Stimulated activated CD8-positive, alpha-beta memory T cell treated with anti-CD3 and anti-CD28 coated beads, Interleukin-7, amount 100 ng/mL, for 24 hours (primary cell): ENCODE measurements at regions not wholly inside any gene's neighbourhood (a gene's known extent, or its start where the extent isn't known, plus 50 kb on each side); places are given as distances from the start of the nearest gene placed in this dataset.
"Not testable (repeated sequence)": the region's sequence is repeated elsewhere in the genome, so short reads cannot be mapped to it uniquely, and the experiment has no call there.

Experiments used
- DNase-seq: peaks from one replicate; pipeline ENCODE4 v3.0.0-alpha.2; 2020; ENCODE audit warnings: low read depth

GRCh38 chr1:101550581-101550980 lies 313.8 kb downstream of the S1PR1 start:
- no peak for DNase-seq

DNA sequence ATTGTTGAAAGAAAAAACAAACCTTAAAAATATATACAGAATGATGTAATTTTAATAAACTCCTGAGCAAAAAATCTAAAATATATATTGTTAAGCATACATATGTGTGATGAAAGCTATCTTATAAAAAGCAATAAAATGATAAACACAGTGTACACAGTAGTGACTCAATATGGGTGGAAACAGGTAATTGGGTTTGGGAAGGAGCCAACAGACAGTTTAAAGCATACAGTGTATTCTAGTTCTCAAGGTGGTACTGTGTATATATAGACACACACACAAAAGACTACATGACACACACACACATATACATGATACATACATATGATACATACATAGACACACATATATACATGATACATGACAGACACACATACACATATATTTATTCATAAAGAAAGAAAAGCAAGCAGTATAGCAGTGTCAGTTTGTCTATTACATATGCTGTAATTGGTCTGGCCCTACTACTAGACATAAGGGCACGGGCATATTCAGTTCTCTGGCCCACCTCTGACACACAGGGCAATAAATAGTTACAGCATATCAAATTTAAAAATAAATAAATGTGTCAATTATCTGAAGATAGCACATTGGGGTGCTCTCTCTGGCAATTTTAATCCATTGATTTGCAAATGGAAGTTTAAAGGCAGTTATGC lies 330.2 kb downstream of the S1PR1 start:
- no peak for DNase-seq

GRCh38 chr1:101567582-101568189 lies 330.9 kb downstream of the S1PR1 start:
- peak; percentile 7 for DNase-seq

DNA sequence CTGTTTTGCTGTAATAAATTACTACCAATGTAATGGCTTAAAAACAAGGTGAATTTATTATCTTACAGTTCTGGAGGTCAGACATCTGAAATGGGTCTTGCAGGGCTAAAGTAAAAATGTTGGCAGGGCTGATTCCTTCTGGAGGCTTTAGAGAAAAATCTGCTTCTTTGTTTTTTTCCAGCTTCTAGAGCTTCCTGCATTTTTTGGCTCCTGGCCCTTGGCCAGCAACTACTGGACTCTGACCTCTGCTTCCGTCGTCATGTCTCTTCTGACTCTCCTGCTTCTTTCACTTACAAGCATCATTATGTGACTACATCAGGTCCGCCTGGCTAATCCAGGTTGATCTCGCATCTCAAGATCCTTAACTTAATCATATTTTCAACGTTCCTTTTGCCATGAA lies 350.9 kb downstream of the S1PR1 start:
- no peak for DNase-seq

DNA sequence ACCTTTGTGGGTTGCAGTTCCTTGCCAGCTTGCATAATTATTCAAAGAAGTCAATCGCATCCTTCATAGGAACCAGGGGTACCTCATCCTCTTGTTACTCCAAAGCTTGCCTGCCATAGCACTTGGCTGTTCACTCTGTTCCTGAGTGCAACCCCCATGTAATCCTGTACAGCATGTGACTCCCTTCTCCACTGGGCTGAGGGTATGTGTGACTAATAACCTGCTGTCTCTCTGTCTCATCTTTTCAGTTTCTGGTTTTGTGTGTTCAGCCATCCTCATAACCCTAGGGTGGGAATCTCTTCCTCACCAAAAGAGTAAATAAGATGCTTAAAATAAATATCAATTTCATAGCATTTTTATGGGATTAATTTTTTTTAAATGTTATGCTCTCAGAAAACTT lies 351.9 kb downstream of the S1PR1 start:
- no peak for DNase-seq

DNA sequence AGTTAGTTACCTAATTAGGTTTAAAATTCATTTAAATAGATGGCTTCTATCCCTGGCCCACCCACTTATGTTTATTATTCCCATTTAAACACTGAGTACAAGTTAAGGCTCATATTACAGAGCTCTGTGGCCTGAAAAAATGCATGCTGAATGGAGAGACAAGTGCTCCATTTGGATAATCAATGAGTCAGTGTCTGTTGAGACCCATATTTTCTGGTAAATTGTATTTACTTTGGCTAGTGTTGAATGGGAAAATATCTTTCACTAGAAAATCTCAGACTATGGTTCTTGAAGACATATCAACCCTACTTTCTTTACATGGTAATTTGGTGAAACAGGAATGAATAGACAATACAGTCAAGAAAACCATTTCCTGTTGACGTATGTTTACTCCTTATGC lies 356.0 kb downstream of the S1PR1 start:
- DNase-seq = no peak

- DNase-seq = no peak
These were observed 359.1 kb downstream of the S1PR1 start for GRCh38 chr1:101595881-101596374.

DNA sequence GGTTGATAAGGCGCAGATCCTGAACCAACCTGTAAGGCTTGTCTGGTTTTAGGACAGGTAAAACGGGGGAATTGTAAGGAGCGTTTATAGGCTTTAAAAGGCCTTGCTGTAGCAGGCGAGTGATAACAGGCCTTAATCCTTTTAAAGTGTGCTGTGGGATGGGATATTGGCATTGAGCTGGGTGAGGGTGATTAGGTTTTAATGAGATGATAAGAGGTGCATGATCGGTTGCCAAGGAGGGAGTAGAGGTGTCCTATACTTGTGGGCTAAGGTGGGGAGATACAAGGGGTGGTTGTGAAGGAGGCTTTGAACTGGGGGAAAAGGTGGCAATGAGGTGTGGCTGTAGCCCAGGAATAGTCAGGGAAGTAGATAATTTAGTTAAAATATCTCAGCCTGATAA lies 363.8 kb downstream of the S1PR1 start:
- DNase-seq = not testable (repeated sequence)

- no peak for DNase-seq
These were observed 366.9 kb downstream of the S1PR1 start for GRCh38 chr1:101603726-101604125.

DNA sequence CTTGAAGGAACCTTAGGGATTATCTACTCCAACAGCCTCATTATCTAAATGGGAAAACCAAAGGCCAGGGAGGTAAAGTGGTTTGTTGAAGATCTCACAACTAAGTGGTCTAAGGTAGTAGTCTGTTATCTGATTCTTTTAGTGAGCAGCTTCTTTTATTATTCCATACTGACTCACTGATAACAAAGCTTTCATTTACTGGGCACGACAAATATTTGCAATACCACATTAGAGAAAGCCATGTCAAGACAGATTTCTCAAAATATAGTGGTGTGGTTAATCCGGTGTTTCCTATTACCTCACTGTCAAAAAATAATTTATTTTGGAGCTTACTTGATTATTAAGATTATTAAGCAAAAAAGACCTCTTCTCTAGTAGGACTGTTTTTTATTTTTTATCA lies 369.1 kb downstream of the S1PR1 start:
- no peak for DNase-seq

- no peak for DNase-seq
These were observed 376.7 kb downstream of the S1PR1 start for GRCh38 chr1:101613546-101613945.

- no peak for DNase-seq
These were observed 377.8 kb downstream of the OLFM3 start for GRCh38 chr1:101618900-101619299.

GRCh38 chr1:101632548-101633272 lies 364.0 kb downstream of the OLFM3 start:
- DNase-seq = no peak

DNA sequence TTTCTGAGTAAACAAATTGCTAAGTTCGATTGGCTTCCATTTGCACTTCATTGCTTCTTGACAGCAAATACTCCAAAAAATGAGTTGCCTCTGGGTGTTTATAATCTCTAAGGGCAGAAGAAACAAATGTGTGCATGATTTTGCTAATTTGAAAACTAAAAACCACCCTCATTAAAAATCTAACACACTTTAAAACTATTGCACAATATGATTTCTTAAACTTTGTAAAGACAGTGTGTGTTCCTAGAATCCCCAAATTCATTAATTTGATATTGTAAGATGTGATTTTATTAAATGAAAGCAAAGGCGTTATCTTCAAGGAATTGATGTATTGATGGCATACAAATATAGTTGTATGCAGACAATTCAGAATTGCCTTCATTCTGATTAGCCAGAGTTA lies 350.9 kb downstream of the OLFM3 start:
- no peak for DNase-seq

DNA sequence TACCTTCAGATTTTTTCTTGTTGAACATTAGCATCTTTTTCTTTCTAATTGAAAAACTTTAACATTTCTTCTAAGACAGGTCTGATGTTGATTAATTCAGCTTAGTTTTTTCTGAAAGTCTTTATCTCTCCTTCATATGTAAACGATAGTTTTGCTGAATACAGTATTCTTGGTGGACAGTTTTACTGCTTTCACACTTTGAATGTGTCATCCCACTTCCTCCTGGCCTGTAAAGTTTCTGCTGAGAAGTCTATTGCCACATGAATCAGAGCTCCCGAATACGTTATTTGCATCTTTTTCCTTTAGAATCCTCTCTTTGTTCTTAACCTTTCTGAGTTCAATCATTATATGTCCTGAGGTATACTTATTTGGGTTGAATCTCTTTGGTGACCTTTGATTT lies 344.2 kb downstream of the OLFM3 start:
- no peak for DNase-seq

DNA sequence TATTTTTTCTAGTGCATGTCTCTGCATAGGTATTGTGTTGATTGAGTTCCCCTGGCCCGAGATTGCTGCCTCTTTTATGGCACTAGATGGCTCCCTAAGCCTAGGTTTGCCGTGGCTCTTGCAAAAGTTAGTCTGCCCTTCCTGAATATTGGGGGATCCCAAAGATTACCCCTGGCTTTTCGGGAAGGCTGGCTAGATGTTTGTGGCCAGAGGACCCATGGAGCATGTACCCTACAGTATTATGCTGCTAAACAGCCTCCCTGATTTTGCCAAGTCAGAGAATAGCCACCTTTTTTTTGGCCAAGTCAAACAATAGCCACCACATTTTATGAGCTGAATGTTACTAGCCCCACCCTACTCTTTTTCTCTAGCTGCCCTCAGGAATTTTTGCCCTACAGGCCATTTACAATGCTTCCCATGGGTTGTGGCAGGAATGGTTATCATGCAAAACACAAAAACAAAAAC lies 343.2 kb downstream of the OLFM3 start:
- no peak for DNase-seq

GRCh38 chr1:101664726-101665125 lies 332.0 kb downstream of the OLFM3 start:
- DNase-seq = no peak

DNA sequence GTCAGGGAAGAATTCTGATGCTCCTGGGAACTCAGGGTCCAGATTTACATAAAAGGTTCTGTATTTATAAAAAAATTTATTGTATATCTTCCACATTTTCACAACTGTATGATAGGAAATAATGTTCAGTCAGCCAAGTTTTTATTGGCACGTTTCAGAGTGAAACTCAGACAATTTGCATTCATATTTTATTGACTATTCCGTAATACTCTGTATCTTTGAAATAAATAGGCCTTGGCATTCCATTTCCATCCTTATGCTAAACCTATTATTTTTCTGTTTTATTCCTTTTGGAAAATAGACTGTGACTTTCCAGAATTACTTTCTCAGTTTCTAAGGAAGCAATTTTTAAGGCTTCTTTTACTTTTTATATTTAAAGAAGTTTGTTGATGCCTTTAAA lies 329.0 kb downstream of the OLFM3 start:
- no peak for DNase-seq

DNA sequence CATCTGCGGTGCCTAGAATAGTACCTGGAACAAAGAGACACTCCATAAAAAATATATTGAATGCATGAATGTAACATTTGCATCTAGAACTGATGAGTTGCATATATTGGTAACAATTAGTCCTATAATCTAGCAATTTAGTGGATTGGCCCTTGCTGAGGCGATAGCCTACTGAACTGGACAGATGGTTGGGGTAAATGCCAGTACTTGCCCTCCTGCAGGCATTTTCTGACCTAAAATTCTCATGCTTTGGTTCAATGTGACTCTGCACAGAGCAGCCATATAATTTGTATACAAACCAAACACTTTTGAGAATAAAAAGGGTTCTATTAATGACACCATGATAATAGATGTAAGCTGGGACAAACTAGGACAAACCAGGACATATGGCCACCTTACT lies 313.6 kb downstream of the OLFM3 start:
- DNase-seq = no peak

DNA sequence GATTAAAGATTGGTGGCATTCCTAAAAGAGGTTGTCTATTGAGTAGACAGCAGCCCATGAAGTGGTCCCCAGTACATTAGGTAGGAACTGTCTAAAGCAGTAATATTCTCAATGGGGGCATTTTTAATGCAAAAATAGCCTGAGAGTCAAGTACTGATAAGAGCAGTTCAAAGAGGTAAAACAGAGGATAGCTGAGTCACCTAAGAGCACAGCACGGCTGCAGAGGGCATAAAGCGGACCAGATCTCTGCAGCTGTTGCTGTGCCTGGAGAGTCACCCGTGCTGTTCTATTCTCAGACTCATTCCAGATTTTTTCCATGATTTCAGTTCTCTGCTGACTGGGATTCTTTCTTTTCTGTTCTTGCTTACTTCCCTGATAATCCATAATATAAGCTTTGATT lies 313.2 kb downstream of the OLFM3 start:
- no peak for DNase-seq

DNA sequence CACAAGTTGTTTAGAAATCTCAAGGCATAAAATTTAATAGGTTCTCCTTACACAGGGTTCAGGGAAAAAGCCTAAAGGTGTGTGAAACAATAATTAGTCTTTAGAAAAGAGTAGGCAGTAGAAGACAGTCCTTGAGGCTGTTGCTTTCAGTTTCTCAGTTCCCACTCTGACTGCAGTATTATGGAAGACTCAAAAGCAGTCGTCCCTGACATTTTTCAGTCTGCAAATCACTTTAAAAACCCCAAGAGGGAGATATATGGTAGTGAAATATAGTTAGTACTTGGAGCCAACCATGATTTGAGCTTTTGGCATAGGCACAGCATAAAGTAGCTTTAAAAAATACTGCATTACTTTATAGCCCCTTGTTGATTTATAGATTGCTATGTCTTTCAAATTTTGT lies 299.7 kb downstream of the OLFM3 start:
- DNase-seq = no peak

GRCh38 chr1:101698681-101699080 lies 298.0 kb downstream of the OLFM3 start:
- DNase-seq = no peak

- no peak for DNase-seq
These were observed 291.8 kb downstream of the OLFM3 start for GRCh38 chr1:101704895-101705294.
